ENCODE measurements at regions not wholly inside any gene's neighbourhood (a gene's known extent, or its start where the extent isn't known, plus 50 kb on each side); places are given as distances from the start of the nearest gene placed in this dataset.

DNA sequence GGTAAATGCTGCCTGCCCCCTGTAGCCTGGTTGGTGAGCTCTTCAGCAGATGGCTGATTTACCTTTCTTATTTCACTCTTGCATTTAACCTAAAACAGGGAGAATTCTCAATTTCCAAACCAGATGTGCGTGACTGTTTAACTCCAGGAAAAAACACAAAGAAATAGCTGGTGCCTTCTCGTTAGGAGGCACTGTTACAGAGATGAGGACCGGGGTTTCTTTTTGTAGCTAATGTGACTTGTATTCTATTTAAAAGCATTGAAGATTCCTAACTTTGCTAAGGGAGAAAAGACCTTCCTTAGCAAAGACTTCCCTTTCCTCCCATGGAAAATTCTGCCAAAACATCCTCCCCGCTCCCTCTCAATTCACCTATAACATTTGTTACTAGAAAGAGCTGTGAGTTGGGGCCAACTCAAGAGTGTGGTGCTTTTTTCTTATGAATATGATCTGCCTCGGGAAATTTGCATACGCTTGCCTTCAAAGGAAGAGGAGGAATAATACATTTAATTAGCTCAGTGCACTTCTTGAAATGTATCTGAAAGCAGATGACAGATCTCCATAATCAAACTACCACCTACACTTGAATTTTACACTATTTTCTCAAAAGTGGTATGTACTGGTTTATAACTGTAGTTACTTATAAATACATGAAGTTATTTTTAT, 102.0 kb upstream of the ARID2 start:
- DNase-seq (ENCODE audit: low spot score) = no peak

- no peak for DNase-seq (ENCODE audit: low spot score)
Measured at GRCh38 chr12:45629292-45629691, 100.2 kb upstream of the ARID2 start.

- no peak for DNase-seq (ENCODE audit: low spot score)
Measured at GRCh38 chr12:45633733-45634132, 95.8 kb upstream of the ARID2 start.

GRCh38 chr12:45634273-45634917, 95.1 kb upstream of the ARID2 start:
- no peak for DNase-seq (ENCODE audit: low spot score)

DNA sequence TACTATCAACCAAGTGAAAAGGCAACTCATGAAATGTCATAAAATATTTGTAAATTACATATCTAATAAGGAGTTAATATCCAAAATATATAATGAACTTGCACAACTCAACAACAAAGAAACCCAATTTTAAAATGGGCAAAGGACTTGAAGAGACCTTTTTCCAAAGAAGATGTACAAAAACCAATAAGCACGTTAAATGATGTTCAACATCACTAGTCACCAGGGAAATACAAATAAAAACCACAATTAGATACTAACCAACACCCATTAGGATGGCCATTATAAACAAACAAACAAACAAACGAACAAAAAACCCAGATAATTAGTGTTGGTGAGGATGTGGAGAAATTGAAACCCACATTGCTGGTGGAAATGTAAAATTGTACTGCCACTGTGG, 92.3 kb upstream of the ARID2 start:
- no peak for DNase-seq (ENCODE audit: low spot score)

GRCh38 chr12:45637706-45638105, 91.8 kb upstream of the ARID2 start:
- no peak for DNase-seq (ENCODE audit: low spot score)

DNA sequence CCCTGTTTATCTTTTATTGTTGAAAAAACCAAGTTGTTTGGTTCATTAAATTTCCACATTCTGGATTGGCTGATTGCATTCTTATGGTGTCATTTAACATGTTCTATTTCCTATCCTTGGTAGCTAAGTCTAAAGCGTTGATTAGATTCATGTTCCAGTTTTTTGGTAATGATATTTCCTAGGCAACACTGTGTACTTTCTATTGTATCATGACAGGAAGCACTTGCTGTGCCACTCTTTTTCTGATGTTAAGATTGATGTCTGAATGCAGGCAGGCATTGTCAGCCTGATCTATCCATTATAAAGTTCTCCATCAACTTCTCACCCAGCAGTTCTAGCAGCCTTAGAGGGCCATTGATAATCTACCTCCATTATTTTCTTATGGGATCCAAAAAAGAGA, 91.1 kb upstream of the ARID2 start:
- DNase-seq (ENCODE audit: low spot score) = no peak

- DNase-seq (ENCODE audit: low spot score) = peak; percentile 26
Measured at GRCh38 chr12:45644541-45644940, 85.0 kb upstream of the ARID2 start.

GRCh38 chr12:45646851-45647581, 82.5 kb upstream of the ARID2 start:
- DNase-seq (ENCODE audit: low spot score) = no peak

DNA sequence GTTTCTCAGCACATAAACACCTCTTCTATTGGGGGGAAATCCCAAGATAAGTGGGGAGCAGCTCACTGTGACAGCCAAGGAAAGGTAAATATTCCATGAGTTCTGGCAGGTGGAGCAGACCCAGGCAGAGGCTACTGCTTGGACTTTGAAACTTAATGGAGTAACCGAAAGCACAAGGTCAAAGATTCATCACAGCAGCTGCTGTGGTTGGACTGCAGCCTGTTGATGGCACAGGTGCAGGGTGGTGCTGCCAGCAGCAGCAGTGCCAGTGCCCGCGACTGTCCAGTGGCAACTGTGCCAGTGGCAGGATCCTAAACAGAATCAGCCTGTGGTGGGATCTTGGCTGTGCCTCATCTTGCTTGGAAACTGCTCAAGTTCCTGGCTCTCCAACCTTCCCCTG, 81.4 kb upstream of the ARID2 start:
- DNase-seq (ENCODE audit: low spot score) = no peak

DNA sequence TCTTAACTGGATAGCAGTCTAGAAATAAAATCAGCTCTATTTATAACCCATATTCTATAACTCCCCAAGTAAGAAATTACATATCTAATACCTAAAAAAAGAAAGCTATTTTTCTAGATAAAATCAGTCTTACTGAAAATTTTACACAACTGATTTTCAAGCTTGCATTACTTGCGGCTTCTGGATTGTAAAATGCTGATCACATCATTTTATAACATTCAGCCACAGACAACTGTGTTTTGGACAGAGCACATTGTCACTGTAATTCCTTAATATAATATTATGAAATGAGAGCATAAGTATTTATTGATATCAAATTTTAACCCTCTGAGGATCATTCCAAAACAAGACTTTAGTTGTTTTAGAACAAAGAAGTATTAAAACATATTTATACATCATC, 78.5 kb upstream of the ARID2 start:
- no peak for DNase-seq (ENCODE audit: low spot score)

DNA sequence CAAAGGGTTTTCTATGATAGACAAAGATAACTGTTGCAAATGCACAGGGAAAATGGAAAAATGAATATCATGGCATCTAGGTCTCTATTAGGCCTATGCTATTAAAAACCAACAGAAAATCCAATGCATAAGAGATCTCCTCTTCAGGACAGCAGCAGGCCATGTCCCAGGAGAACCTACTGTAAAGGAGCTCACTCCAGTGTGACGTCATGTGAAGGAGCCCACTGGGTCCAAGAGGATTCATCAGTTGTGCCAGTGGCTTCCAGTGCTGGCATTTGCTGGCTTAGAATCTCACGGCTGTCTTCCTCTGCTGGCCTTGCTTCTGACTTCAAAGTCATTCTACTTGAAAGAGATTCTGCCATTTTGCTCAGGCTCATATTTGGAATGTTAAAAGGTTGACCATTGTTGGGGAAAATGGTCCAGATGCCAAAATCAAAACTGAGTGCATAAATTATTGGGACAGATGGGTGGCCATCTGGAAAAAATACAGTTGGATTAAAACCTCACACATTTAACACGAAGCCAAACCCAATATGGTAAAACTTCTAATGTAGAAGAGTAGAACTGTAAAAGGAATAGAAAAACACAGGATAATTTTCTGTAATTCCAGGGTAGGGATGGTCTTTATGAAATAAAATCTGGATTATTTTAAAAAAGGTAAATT, 75.4 kb upstream of the ARID2 start:
- no peak for DNase-seq (ENCODE audit: low spot score)

- no peak for DNase-seq (ENCODE audit: low spot score)
Measured at GRCh38 chr12:45655186-45655585, 74.3 kb upstream of the ARID2 start.

- no peak for DNase-seq (ENCODE audit: low spot score)
Measured at GRCh38 chr12:45655743-45656142, 73.8 kb upstream of the ARID2 start.

DNA sequence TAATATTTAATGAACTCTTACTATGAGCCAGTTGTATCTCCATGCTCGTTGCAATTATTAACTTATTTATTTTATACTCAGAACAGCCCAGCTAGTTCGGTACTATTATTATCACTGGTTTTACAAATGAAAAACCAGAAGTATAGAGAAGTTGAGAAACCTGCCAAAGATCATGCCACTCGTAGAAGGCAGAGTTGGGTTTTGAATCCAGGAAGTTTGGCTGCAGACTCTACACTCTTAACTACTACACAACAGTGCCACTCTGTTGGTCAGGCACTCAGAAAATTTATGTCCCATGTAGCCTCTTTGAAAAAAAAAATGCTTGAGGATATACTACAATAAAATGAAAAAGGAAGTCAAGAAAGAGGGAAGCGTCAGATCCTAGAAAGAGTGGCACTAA, 71.5 kb upstream of the ARID2 start:
- no peak for DNase-seq (ENCODE audit: low spot score)

- peak; percentile 47 for DNase-seq (ENCODE audit: low spot score)
Measured at GRCh38 chr12:45660330-45660729, 69.2 kb upstream of the ARID2 start.

DNA sequence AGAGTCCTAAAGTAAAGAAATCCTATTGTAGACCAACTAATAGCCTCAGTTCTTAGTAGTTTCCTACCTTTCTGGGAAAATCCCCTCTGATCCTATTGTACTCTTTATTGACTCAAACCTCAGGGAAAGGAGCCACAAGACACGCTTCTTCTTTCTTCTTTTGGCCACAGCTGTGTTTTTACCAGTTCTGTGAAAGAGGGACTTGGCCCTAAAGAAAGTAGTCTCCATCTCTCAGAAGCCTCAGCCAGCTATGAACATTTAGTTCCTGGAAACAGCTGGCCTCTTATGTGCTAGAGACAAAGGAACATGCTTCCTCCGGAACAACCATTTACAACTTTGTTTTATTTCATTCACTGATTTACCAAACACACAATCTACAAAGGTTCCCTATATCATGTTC, 66.1 kb upstream of the ARID2 start:
- no peak for DNase-seq (ENCODE audit: low spot score)

DNA sequence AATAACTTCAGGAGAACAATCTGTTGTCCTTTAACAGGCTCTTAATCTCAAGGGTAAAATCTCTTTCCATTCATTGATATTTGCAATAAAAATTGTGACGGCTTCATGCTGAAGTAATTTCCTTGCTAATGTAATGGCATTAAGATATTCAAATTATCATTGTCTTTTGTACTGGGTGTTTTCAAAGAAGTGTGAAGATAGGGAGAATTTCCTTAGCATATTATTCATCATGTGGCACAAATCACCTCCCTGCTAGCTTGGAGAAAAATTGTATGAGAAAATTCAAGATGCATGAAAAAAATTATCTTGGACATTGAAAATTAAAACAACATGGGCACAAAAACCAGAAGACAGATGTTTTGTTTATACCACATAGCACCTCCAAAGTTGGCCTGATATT, 63.6 kb upstream of the ARID2 start:
- no peak for DNase-seq (ENCODE audit: low spot score)

GRCh38 chr12:45666396-45666795, 63.1 kb upstream of the ARID2 start:
- no peak for DNase-seq (ENCODE audit: low spot score)

- peak; percentile 36 for DNase-seq (ENCODE audit: low spot score)
Measured at GRCh38 chr12:45666816-45667215, 62.7 kb upstream of the ARID2 start.

DNA sequence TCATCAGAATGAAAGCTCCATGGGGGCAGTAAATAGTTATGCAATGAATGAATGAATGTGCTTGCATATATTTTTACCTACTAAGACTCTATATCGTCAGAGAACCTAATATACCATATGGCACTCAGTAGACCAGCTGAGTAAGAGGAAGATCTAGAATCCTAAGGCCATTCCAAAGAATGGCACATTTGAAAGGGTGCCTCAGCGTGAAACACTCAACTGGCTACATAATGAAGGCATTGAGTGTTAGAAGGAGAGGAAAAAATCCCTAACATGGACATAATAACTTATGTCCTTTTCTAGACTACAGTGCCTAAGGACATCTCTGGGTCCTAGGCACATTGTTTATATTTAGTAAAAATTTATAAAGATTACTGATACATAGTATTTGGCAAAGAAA, 61.7 kb upstream of the ARID2 start:
- no peak for DNase-seq (ENCODE audit: low spot score)

DNA sequence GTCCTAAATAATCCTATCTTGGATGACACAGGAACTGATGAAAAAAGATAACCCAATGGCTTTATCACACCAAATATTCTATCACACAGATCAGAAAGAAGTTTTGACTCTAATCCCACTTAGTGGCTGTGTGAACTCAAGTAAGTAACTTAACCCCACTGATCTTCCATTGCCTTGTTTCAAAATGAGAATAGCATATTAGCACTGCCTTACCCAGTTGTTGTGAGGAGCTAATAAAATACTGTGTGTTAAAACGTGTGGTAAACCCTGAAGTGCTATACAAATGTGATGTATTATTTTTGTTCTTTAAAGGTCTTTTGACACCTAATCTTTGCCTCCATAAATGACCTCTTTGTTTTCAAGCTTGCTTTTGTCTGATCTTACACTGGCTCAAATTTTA, 60.9 kb upstream of the ARID2 start:
- DNase-seq (ENCODE audit: low spot score) = no peak

DNA sequence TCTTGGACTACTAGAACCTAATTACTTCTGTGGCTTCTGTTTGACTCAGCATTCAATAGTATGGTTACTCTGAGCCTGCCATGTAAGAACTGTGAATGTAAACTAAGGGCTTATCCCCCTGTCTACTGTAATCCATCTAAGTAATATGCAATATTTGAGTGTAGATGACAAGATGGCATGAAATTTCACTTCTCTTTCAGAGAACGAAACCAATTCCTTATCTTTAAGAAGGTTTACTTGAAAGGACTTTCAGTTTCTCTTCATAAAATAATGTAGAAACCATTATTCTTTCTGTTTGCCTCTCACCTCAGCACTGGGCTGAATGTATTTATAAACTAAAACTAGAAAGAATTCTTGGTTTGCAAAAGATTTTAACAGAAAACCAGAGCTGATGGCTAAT, 60.4 kb upstream of the ARID2 start:
- DNase-seq (ENCODE audit: low spot score) = no peak
